PC-9 (cell line): ENCODE measurements at regions not wholly inside any gene's neighbourhood (a gene's known extent, or its start where the extent isn't known, plus 50 kb on each side); places are given as distances from the start of the nearest gene placed in this dataset.

Experiments
- CTCF ChIP-seq: fragments of 200-600 bp; sonication (generic); conservative IDR thresholded peaks from 2 replicates; pipeline ENCODE4 v1.6.1; 2017; ENCODE audit warnings: mixed run types, antibody characterized with exemption, mild to moderate bottlenecking, moderate library complexity
- EZH2 ChIP-seq: fragments of 200-600 bp; sonication (generic); IDR thresholded peaks from 2 replicates; pipeline ENCODE4 v1.8.0; 2017; ENCODE audit warnings: antibody characterized with exemption, low read depth

GRCh38 chr14:28406196-28406595, 360.4 kb upstream of the FOXG1 start:
- no peak for TF ChIP-seq CTCF
- TF ChIP-seq EZH2 = no peak
